ENCODE measurements at regions not wholly inside any gene's neighbourhood (a gene's known extent, or its start where the extent isn't known, plus 50 kb on each side); places are given as distances from the start of the nearest gene placed in this dataset.

GRCh38 chr12:100075598-100075997 lies 67.1 kb downstream of the BLTP3B start (continued):
- TF ChIP-seq EZH2 (IDR thresholded peaks at IDR 0.05; ENCODE audit: low read depth, low read length, severe bottlenecking) (no peak), MAFK (IDR thresholded peaks at IDR 0.05; ENCODE audit: low read depth, low read length) (no peak), RAD21 (IDR thresholded peaks at IDR 0.05 in 1 of 2, conservative IDR thresholded peaks at IDR 0.05 in 1 of 2; ENCODE audit: low read depth in 2 of 2, low read length in 2 of 2) (no peak), TAF1 (IDR thresholded peaks at IDR 0.05; ENCODE audit: low read depth, low read length) (no peak)
